Coronary artery (tissue), 2 donors: ENCODE measurements at regions not wholly inside any gene's neighbourhood (a gene's known extent, or its start where the extent isn't known, plus 50 kb on each side); places are given as distances from the start of the nearest gene placed in this dataset.
"Not testable (repeated sequence)": the region's sequence is repeated elsewhere in the genome, so short reads cannot be mapped to it uniquely, and the experiment has no call there.

Source experiments
- DNase-seq: peaks from one replicate; pipeline ENCODE4 v3.0.0-alpha.2; 2017; ENCODE audit warnings: low spot score
- H3K27ac ChIP-seq, 2 donors: fragments of 200-600 bp; sonication (generic); one replicate each; pipeline ENCODE4 v1.5.1; 2016 to 2019
- H3K4me3 ChIP-seq: fragments of 200-600 bp; sonication (generic); 2 replicates; pipeline ENCODE4 v1.5.1; 2016; ENCODE audit warnings: mild to moderate bottlenecking, moderate library complexity
- TF ChIP-seq, protein P1 (sequence below): fragments of 200-600 bp; sonication (generic); IDR thresholded peaks from one replicate; pipeline ENCODE4 v1.5.1; 2019; ENCODE audit warnings: antibody characterized with exemption

DNA sequence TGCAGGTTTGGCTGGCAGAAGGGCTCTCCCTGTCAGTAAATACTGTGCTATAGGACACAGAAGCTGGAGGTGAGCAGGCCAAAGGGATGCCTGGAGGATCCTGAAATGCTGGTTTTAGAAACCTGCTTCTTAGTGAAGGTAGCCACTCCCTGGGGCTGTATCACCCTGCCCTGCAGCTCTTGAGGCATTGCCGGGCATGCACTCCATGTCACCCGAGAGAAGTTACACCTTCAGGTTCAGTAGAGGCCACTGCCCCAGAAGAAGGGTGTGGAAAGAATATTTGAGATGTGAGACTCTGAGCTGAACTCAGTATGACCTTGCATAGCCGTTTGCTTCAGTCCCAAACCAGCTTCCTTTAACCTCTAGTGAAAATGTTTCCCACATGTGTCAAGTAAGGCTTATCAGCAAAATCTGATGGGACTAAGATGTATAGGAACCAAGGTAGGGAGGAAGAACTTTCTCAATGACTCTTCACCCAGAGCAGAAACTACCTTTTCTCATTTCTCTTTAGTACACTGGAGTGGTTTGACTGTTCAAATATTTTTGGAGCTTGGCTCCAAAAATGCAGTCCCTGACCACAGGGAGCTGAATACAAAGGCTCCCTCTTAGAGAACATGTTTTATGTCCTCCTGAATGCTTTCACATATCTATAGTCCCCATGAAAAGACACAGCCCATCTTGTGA, 164.5 kb upstream of the DYRK2 start:
- Histone ChIP-seq H3K27ac (no peak overlapping the region), H3K4me3 (no peak overlapping the region)
- TF ChIP-seq, protein P1, sequence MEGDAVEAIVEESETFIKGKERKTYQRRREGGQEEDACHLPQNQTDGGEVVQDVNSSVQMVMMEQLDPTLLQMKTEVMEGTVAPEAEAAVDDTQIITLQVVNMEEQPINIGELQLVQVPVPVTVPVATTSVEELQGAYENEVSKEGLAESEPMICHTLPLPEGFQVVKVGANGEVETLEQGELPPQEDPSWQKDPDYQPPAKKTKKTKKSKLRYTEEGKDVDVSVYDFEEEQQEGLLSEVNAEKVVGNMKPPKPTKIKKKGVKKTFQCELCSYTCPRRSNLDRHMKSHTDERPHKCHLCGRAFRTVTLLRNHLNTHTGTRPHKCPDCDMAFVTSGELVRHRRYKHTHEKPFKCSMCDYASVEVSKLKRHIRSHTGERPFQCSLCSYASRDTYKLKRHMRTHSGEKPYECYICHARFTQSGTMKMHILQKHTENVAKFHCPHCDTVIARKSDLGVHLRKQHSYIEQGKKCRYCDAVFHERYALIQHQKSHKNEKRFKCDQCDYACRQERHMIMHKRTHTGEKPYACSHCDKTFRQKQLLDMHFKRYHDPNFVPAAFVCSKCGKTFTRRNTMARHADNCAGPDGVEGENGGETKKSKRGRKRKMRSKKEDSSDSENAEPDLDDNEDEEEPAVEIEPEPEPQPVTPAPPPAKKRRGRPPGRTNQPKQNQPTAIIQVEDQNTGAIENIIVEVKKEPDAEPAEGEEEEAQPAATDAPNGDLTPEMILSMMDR, result no peak
- no peak for DNase-seq

DNA sequence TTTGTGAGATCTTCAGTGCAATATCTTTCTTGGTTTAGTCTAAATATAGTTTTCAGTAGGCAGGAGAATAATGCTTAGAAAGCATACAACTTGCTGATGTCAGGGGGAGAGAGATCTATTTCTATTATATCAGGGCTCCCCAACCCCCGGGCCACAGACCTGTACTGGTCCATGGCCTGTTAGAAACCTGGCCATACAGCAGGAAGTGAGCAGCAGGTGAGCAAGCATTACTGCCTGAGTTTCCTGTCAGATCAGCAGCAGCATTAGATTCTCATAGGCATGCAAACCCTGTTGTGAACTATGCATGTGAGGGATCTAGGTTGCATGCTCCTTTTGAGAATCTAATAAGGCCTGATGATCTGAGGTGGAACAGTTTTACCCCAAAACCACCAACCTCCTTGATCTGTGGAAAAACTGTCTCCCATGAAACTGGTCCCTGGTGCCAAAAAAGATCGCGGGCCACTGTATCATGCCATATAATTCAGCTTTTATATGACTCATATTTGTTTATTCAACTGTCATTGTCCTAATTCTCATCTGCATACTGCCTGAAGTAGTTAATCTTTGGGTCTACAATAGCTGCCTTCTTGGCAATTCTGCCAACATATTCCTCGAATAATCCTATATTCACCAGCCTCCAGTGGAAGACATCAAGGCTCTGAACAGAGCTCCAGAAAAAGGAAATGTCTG, 163.6 kb upstream of the DYRK2 start:
- DNase-seq, result no peak
- Histone ChIP-seq H3K27ac (no peak overlapping the region), H3K4me3 (no peak overlapping the region)
- TF ChIP-seq, protein P1, result no peak

DNA sequence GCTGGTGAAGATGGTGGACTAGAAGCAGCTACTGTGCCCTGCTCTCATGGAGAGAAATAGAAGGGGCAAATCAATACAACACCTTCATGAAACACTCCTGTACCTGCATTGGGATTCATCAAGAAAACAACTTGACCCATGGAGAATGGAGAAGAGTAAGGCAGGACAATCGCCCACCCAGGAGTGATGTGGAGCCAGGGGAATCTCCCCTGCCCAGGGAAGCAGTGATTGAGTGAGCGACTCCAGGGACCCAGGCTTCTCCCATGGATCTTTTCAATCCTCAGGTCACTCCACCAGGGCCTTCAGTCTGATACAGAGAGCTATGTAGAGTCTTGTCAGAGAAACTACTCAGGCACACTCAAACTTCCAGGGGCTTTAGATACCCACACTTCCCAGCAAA, 161.9 kb upstream of the DYRK2 start:
- Histone ChIP-seq H3K27ac (no peak overlapping the region), H3K4me3 (no peak overlapping the region)
- DNase-seq, result no peak
- TF ChIP-seq, protein P1, result no peak

DNA sequence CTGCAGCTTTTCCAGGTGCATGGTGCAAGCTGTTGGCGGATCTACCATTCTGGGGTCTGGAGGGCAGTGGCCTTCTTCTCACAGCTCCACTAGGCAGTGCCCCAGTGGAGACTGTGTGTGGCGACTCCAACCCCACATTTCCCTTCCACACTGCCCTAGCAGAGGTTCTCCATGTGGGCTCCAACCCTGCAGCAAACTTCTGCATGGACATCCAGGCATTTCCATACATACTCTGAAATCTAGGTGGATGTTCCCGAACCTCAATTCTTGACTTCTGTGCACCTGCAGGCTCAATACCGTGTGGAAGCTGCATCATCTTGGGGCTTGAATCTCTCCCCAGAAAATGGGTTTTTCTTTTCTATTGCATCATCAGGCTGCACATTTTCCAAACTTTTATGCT, 160.2 kb upstream of the DYRK2 start:
- not testable (repeated sequence) for DNase-seq, H3K4me3 ChIP-seq, H3K27ac ChIP-seq

DNA sequence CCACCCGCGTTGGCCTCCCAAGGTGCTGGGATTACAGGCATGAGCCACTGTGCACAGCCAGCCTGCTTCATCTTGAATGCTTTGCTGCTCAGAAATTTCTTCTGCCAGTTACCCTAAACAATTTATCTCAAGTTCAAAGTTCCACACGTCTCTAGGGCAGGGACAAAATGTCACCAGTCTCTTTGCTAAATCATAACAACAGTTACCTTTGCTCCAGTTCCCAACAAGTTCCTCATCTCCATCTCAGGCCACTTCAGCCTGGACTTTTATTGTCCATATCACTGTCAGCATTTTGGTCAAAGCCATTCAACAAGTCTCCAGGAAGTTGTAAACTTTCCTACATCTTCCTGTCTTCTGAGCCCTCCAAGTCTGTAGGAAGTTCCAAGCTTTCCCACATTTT, 159.5 kb upstream of the DYRK2 start:
- H3K4me3 ChIP-seq, result no peak overlapping the region
- no peak overlapping the region for H3K27ac ChIP-seq
- TF ChIP-seq, protein P1, result no peak
- no peak for DNase-seq

DNA sequence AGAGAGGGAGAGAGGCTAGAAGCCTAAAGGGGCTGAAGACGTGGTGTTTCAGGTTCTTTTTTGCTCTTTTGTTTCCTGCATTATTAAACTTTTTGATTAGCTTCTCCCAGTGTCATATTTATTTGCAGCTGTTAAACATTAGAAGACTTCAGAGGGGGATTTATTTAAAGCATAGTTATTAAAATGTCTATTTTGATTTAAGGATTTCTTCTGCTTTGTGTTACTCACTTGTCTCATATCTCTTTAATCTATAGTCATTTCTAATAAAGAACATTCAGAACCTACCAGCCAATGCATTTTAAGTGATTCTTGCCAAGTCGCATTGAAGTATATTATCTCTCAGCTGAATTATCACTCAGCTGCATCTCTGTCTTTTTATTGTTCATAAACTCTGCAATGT, 152.0 kb upstream of the DYRK2 start:
- Histone ChIP-seq H3K27ac (no peak overlapping the region), H3K4me3 (no peak overlapping the region)
- TF ChIP-seq, protein P1, result no peak
- no peak for DNase-seq

DNA sequence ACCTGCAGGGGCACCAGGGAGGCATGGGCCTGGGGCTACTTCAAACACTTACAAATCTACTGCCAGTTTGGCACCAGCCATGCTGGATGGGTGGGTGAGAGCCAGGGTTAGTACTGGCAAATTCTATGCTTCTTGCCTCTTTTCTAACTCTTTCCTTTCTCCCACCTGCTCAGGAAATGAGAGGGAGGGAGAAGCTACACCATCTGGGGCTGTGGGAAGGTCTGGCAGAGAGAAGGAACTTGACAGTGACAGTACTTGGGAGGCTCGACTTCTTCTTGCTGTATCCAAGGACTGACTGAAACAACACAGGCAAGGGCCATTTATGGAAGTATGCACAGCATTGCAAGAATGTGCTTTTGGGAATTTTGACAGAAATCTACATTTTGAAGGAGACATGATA, 149.6 kb upstream of the DYRK2 start:
- TF ChIP-seq, protein P1, result no peak
- DNase-seq, result no peak
- Histone ChIP-seq H3K27ac (no peak overlapping the region), H3K4me3 (no peak overlapping the region)
